GM19240 (cell line): ENCODE measurements at regions not wholly inside any gene's neighbourhood (a gene's known extent, or its start where the extent isn't known, plus 50 kb on each side); places are given as distances from the start of the nearest gene placed in this dataset.
A peak's percentile ranks its signal among the peaks of the same experiment; 100 is the strongest.

Experiments used
- DNase-seq: peaks from one replicate; pipeline ENCODE4 v3.0.0; 2011; ENCODE audit warnings: low spot score; ENCODE audit not compliant: insufficient read length

- DNase-seq: no peak
Observed at GRCh38 chr10:4663162-4663992, 162.6 kb upstream of the AKR1E2 start.

GRCh38 chr10:4662576-4663161, 163.3 kb upstream of the AKR1E2 start:
- DNase-seq: no peak

GRCh38 chr10:4661511-4662255, 164.3 kb upstream of the AKR1E2 start:
- DNase-seq: no peak

- no peak for DNase-seq
Observed at GRCh38 chr10:4658777-4659176, 167.2 kb upstream of the AKR1E2 start.

GRCh38 chr10:4656576-4657194, 169.3 kb upstream of the AKR1E2 start:
- DNase-seq: peak; percentile 12

GRCh38 chr10:4655879-4656278, 170.1 kb upstream of the AKR1E2 start:
- no peak for DNase-seq

- DNase-seq: no peak
Observed at GRCh38 chr10:4655406-4655805, 170.6 kb upstream of the AKR1E2 start.

GRCh38 chr10:4654496-4654895, 171.5 kb upstream of the AKR1E2 start:
- DNase-seq: no peak

DNA sequence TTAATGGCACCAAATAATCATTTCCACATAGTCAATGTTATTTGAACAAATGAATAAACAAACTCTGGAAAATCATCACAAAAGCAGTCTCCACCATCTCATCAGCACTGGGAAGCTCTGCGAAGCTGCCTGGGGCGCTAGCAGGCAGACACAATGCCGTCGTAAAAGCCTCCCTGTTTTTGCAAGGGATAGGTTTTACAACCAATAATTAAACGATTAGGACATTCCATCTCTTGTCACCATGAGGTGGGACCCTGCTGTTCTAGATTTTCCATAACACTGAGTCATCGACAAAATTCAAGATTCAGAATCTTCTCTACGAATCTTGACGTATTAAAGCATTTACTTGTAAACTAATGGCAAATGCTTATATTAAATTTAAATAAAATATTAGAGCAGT, 172.8 kb upstream of the AKR1E2 start:
- no peak for DNase-seq

- DNase-seq: no peak
Observed at GRCh38 chr10:4652111-4653010, 173.6 kb upstream of the AKR1E2 start.

DNA sequence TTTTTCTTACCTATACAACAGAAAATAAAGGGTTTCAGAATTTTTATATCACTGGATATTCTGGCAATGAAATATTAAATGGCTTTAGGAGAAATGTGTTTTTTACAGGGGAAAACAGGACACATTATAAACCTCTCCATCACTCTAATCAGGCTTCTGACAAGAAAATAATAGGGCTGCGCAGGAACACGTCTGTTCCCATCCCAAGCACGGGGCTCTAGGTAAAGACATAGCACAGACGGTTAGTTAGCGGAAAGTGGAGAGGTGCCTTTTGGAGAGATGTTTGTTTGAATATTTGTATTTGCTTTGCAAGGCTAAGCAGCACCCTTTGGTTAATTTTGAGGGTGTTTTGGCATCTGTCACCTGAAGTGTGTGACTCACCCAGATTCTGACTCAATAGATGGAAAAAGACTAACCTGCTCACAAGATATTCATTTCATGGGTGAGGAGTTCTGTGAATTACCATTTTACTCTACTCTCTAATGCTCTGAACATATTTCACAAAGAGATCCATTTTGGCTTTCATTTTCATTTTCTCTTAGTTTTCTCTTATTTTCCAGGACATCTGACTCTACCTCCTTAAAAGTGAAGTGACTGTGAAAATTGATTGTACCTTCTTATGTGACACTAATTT, 174.5 kb upstream of the AKR1E2 start:
- no peak for DNase-seq

GRCh38 chr10:4650582-4650981, 175.4 kb upstream of the AKR1E2 start:
- no peak for DNase-seq

GRCh38 chr10:4649886-4650508, 176.0 kb upstream of the AKR1E2 start:
- no peak for DNase-seq

GRCh38 chr10:4649471-4649870, 176.5 kb upstream of the AKR1E2 start:
- no peak for DNase-seq

DNA sequence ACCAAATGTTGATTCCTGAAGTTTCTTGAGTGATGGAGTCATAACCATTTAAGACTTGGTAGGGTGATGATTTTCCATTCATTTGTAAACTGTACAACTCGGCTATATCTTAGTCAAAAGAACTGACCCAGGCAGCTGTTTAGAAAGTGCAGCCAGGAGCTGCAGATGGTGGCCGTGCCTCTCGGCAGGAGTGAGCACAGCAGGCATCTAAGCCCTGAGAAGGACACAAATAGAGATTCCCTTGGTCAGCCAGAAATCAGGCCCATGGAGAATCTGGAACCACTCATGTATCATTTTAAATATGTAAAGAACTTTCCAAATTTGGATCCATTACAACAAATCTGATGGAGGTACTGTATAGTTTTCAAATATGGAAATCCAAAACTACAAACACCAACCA, 177.0 kb upstream of the AKR1E2 start:
- DNase-seq: no peak

DNA sequence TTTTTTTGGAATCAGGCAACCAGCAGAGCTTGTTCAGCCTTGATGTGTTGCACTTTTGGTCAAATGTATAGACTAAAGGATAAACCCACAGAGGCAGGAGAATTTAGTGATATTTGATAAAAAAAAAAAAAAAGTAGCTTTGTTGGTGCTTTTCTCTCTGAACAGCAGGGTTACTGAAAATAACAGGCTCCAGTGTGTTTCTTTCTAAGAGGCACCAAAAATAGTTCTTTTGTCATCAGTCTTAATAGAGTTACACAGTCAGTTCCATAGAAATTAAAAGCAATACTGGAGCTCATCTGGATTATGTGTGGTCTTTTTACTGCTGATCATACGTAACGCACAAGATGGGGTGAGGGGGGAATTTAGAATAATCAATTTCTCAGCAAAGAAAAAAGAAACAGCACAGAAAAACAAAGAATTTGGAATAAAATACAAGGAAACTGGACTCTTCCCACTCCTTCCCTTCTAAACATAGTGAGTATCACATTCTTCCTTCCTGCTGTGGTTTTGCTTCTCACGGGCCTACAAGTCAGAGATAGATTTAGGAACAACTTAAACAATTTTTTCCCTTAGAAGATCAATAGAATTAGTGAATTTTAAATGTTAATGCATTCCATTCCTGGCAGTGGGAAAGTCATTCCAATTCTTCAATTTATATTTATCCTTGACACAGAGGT, 178.8 kb upstream of the AKR1E2 start:
- DNase-seq: no peak

- DNase-seq: no peak
Observed at GRCh38 chr10:4646547-4646946, 179.5 kb upstream of the AKR1E2 start.

- no peak for DNase-seq
Observed at GRCh38 chr10:4645836-4646235, 180.2 kb upstream of the AKR1E2 start.

DNA sequence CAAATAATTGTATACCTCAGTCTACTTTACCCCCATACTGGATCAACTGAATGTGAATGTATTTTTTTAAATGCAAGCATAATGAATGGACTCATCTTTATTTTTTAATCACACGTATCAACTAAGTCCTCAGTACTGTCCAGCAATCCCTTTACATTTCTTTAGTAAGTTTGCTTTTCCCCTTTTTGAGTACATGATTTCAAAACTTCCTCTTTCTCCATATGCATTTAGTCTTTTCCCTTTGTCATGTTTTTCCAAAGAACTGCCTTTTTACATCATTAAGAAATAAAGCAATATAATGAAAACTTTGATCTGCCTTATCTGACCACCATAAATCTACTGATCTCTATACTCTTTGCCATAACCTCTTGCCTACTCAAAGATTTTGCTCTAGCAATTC, 182.5 kb upstream of the AKR1E2 start:
- no peak for DNase-seq
